GM10266 (cell line): ENCODE measurements at regions not wholly inside any gene's neighbourhood (a gene's known extent, or its start where the extent isn't known, plus 50 kb on each side); places are given as distances from the start of the nearest gene placed in this dataset.
"Not testable (repeated sequence)": the region's sequence is repeated elsewhere in the genome, so short reads cannot be mapped to it uniquely, and the experiment has no call there.

ENCODE experiments used
- DNase-seq: peaks from one replicate; pipeline ENCODE4 v3.0.0; 2012; ENCODE audit errors: extremely low spot score
- TF ChIP-seq, protein P1 (sequence below): IDR thresholded peaks from 2 replicates; pipeline ENCODE4 v1.5.1; 2012; ENCODE audit warnings: mild to moderate bottlenecking, low read depth; ENCODE audit not compliant: control insufficient read depth, insufficient read depth; ENCODE audit errors: missing control alignments

GRCh38 chr12:31895449-31896150, 63.6 kb upstream of the RESF1 start:
- TF ChIP-seq, protein P1, sequence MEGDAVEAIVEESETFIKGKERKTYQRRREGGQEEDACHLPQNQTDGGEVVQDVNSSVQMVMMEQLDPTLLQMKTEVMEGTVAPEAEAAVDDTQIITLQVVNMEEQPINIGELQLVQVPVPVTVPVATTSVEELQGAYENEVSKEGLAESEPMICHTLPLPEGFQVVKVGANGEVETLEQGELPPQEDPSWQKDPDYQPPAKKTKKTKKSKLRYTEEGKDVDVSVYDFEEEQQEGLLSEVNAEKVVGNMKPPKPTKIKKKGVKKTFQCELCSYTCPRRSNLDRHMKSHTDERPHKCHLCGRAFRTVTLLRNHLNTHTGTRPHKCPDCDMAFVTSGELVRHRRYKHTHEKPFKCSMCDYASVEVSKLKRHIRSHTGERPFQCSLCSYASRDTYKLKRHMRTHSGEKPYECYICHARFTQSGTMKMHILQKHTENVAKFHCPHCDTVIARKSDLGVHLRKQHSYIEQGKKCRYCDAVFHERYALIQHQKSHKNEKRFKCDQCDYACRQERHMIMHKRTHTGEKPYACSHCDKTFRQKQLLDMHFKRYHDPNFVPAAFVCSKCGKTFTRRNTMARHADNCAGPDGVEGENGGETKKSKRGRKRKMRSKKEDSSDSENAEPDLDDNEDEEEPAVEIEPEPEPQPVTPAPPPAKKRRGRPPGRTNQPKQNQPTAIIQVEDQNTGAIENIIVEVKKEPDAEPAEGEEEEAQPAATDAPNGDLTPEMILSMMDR: no peak
- DNase-seq: no peak

- DNase-seq: no peak
- TF ChIP-seq, protein P1: no peak
These were observed 68.6 kb upstream of the RESF1 start for GRCh38 chr12:31890295-31891285.

GRCh38 chr12:31887109-31887811, 72.0 kb upstream of the RESF1 start:
- TF ChIP-seq, protein P1: no peak
- no peak for DNase-seq

- not testable (repeated sequence) for DNase-seq
These were observed 76.5 kb upstream of the RESF1 start for GRCh38 chr12:31882682-31883081.

GRCh38 chr12:31880340-31880739, 78.9 kb upstream of the RESF1 start:
- DNase-seq: no peak
- TF ChIP-seq, protein P1: no peak

DNA sequence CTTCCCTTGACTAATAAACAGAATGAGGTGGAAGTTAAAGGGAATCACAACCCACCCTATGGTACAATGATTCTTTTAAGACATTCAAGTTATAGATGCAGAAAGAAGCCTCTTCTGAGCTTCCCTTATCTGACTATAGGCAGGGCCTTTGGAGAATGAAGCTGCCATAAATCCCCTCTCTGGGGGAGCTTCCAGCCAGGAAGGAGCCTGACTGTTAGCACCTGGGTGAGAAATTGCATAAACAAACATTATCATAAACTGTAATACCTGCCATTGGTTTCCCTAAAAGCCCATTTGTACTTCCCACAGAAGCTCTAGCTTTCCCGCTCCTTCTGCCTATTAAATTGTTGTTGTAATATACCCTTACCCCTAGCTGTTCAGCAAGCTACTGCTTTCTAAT, 81.3 kb upstream of the RESF1 start:
- no peak for DNase-seq
- TF ChIP-seq, protein P1: no peak
